Inflammatory macrophage treated with lipopolysaccharide for 1 hour (primary cell): ENCODE measurements at regions not wholly inside any gene's neighbourhood (a gene's known extent, or its start where the extent isn't known, plus 50 kb on each side); places are given as distances from the start of the nearest gene placed in this dataset.

ENCODE experiments used
- DNase-seq, 2 donors: peaks; one replicate each; pipeline ENCODE4 v3.0.0-alpha.2; 2020 to 2022

DNA sequence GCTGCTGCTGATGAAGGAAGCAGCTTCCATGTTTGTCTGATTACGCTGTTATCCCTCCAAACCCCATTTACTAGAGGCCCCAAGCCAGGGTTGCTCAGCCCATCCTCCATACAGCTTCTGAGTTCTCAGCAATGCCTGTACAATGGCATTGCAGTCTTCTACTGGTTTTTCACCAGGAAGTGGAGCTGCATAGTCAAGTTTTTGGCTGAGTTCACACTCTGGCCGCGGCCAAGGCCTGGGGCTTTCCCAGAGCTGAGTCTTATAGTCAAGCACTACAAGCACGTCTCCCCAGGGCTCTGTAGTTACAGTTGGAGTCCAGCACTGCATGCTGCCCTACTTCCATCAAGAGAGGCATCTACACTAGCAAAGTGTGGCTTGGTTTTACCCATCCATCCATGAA lies 182.5 kb downstream of the POU4F1 start:
- DNase-seq: no peak

DNA sequence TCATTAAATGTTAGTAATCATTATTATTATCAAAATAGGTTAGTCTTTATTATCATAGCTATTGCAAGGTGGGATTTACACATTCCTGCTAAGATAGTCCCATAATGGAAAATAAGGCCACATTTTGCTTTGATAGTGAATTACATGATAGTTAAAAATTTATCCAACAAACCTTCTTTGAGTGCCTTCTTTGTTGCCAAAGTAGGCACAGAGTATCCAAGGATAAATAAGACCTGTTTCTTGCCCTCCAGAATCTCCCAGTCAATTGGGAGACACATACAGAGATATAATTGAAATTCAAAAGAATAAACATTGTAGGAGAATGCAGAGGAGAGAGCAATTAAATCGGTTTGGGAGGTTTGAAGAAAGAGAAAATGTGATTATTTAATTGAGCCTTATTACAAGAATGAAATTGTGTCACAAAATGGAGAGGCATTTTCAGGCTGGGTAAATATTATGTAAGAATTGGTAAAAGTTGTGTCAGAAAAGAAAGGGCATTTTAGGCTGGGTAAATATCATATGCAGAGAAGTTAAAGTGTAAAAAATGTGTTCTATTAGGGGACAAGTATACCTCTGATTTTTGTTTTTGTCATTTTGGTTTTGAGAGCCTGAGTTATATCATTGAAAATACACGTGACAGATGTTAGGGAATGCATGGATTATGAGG lies 189.3 kb downstream of the POU4F1 start:
- no peak for DNase-seq

DNA sequence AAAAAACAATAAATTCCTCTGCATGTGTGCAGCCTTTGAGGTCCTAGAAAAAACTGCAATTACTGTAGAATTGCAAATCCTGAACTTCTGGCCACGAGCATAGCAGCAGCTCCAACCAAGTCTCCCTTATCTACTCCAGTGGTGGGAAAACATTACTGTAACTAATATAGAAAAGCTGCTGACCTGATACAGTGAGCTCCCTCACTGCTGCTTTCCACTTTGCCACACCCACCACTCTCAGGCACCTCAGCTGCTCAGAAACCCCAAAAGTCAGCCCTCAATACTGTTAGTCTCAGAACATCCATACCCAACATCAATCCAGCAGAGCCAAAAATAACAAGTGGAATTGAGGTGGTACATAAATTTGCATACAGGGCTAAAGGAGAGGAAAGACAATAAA lies 192.5 kb downstream of the POU4F1 start:
- DNase-seq: no peak

DNA sequence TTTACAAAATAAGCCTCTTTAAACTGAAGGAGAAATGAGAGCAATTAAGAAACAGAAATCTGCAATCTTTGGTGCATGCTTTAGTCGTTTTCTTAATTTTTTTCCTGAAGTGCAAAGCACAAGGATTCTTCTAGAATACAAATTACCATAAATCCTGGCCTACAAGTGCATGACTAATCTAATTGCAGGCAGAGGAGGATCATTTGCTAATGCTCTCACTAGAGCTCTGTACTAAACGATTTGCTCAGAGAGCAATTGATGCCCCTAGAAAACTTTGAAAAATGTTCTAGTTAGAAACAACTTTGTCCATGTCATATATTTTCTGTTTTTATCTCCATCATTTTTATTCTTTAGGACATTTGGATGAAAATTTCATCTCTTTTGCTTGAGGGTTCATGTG lies 193.2 kb downstream of the POU4F1 start:
- DNase-seq: no peak

DNA sequence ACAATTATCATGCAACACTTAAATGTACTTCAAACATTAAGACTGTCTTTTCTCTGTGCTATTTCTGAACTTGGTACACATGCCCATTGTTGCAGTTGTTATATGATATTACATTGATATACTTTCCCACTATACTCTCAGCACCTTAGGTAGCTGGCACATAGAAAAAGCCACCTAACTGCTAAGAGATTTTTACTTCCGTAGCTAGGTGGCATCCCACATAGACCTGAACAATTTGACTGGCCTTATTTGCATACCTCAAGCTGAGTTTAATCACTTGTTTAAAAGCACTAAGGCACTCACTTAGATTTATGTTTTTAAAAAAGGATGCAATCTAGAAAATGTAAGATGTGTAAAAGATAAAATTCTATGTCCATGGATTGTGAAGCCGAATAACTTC lies 194.2 kb downstream of the POU4F1 start:
- no peak for DNase-seq

DNA sequence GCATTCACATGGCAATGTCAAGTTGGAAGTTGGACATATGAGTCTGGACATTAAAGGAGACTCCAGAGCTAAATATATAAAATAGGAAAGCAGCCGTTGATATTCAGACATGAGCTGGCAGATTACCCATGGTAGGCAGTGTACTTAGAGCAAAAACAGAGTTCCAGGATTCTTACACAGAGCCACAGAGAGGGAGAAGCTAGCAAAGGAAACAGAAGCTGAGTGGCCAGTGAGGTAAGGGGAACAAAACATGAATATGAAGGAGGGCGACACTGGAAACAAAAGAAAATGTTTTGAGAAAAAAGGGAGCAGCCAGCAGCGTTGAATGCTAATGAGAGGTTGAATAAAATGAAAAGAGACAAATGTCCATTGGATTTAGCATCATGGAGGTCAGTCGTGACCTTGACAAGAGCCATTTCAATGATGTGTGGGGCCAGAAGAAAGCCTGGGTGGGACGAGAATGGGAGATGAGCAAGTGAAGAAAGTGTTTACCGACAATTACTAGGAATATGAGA lies 198.4 kb downstream of the POU4F1 start:
- no peak for DNase-seq

DNA sequence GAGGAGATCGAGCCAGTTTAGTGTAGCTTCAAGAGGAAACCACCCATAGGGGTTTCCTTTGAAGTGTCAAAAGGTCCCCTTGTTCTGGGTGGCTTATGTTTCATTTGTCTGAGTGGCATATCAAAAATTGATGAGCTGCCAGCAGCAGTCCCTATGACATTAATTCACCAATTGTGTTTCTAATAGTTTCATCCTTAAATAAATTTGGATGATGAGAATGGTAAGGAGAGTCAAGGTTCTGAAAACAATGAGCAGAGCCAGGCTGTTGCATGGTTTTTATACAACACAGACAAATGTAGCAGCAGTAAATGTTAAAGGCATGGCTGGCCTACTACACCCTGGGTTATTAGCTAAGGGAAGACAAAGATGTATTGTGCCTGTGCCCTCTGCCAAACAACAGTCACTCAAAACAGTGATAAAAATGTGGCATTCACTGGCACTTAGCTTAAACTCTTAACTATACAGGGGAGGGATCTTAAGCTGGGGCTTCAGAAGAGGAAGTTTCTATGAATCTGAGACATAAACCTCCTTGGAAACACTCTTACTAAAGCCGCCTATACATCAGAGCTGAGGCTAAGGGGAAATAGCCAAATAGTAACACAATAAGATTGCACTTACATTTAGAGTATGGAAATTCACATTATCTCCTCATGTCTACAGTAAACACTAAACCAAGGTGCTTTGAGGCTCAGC lies 200.5 kb downstream of the POU4F1 start:
- DNase-seq: no peak

DNA sequence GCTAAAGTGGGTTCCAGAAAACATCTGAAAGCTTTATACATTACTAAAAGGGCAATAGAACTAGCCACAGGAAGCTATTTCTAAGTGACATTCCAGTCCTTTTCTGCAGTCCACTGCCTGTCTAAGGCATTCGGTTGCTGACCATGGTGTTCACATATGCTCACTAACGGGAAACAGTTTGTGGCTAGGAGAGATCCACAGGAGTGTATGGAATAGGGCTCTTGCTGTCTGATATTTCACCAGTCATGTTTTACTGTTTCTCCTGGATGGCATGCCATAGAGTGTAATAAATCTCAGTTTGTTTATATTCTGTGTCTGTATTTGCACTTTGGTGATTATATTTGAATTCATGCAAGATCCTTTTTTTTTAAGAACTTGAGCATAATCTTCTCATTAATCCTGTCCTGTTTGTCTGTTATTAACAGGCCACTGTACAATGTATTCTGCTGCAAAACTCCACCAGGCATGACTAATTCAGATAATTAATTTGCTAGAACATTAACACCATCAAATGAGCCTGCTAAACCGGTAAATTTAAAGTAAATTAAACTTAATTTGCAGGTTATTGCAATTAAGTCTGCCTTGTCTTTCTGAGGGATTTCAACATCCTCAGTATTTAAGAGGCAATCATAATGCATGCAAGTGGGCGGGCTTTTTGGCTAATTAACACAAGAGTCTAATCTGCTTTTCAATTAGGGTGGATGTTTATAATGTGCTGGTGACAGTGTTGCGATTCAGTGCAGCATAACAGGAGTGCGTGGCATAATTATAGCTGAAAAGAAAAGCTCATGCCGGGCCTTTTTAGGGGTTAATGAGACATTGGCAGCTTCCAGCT lies 201.3 kb downstream of the POU4F1 start:
- no peak for DNase-seq

DNA sequence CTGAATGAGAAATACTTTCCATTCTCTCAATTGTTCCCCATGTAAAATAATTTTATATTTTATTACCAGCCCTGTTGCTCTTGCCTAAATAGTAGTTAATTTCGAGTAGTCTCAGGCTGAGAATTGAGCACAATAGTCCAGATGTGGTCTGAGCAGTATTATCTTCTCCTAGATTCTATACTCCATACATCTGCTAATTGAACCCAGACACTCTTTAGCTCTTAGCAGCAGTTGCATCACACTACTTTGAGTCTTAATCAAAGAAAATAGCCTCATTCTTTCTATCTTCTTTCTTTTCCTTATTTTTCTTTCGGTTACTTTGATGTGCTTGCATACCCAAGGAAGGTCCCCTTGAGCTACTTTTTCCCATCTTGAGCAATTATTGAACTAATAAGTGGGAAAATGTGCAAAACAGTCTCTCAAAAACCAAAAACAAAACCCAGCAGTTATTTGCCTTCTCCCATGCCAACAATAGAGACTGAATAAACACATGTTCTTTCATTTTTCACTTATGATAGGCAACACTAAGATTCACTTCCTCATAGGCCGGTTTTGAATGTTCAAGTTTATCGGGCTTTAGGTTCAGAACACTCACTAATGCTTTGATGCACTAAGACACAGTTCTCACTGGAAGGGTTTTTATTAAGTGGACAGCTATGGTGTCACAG lies 204.5 kb downstream of the POU4F1 start:
- no peak for DNase-seq

DNA sequence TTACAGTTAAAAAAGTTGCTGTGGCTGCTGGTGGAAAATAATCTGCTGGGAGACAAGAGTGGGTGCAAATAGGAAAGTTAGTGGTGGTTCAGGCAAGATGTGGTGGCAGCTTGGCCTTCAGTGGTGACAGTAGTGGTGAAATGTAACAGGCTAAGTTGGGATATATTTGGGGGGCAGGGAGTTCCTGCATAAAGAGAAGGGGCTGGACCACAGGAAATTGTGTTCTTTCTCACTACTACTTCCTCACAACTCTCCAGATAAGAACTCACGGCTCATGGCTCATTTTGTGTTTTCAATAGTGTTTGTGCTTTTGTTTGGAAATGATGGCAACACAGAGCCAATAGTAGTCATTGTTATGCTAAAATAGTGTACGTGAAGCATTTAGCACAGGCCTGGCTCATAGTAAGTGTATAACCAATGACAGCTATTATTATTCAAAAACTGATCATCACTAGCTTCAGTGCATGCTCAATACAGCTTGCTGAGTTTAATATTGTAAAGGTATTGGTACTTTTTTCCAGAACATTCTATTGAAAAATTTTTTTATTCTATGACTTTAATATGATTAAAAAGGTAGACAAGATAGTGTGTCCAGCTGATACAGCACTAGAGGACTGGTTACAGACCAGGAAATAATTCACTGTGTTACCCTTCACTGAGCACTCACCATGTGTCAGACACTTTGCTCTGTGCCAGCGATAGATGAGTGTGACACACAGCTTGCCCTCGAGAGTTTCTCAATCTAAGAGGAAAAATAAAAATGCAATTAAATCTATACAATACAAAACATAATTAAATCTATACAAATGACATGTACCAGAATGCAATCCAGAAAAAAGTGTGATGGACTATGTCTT lies 209.8 kb downstream of the POU4F1 start:
- DNase-seq: no peak

DNA sequence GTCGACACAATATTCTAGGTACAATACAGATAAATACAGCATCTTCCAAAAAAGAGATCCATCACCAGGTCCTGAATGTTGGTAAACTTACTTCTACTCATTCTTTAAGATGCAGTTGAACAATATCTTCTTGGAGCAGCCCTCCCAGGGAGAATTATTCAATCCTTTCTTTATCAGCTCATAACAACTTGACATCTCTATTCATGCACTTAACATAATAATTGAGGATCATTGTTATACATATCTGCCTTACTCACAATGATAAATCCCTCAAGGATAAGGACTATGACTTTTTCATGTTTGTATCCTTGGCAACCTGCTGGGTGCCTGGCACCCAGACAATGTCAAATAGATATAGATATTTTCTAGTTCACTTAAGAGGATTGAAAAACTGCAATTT lies 219.5 kb downstream of the POU4F1 start:
- no peak for DNase-seq

DNA sequence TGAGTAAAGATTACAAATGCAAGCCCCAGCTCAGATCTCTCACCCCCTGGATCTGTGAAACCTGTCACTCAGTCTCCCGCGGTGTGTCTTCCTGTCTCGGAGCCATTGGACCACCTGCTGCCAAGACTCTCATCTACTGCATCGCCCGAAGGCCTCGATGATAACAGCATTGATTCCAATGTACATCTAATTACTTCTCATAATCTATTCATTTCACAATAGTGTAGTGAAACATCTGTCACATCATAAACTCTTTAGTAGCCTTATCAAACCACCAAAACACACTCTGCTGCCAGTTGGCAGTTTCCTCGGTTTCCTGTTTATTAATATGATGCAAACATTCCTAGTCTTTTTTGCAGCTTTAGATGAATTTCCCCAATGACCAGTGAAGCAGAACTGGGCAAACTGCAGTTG lies 220.3 kb downstream of the POU4F1 start:
- no peak for DNase-seq

DNA sequence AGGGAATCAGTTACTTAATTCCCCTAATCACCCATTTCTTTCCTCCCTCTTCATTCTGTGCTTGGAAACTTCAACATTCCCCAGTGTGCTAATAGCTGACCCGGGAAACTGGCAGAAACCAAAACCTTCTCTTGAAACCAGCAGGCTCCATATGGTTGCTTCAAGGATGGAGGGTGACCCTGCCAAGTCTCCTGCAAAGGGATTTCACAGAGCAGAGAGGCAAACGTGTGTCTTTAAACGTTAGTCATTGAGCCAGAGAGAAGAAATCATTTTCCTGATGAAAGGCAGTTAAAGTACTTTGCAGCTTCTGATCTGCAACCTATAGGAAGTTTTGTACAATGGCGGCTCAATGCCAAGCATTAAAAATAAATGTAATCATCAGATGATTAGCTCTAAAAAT lies 220.9 kb downstream of the POU4F1 start:
- no peak for DNase-seq

DNA sequence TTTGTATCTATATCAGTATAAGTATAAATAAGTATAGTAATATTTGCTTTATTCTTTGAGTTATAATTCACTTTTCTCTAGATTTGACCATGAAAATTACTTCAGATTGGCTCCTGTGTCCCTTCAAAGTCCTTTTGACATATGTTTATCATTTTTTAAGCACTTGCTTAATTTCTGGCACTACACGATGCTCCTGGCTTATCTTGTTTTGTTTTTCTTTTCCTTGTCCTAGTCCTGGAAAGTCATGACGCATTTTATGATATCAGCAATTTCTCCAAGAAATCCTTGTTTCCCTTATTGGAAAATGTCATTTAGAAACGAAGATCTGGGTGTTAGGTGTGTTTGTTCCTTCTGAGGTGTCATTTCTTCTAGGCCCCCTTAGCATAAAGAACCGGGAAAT lies 226.5 kb downstream of the POU4F1 start:
- no peak for DNase-seq

DNA sequence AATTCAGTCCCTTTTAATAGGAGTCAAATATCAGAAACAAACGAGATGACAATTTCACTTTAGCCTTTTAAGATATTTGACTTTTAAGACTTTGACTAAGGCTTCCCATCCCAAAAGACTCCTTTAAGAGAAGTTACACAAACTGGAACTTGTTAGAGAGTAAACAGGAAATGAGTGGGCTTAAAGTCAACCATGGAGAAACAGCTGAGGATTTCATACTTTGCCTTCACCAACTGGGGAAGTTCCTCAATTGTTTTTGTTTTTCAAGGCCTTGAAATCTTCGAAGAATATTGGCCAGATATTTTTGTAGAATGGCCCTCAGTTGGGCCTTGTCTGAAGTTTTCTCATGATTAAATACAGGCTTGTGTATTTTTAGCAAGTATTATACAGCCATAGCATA lies 227.3 kb downstream of the POU4F1 start:
- peak; percentile 55 to 62 for DNase-seq

DNA sequence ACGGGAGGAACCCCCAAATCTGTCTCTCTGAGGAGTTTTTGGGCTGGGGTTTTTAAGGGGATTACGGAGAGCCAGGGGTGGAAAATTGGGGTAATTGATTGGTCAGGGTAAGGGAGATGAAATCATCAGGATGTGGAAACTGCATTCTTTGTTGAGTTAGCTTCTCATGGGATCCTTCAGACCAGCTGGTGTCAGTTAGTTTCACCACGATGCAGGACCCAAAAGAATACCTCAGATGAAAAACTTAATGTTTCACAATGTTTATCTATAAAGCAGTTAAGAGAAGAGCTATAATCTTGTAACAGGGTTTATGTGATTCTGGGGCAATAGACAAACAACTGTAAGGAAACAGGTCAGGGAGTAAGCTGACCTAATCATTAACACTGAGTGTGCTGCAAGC lies 230.8 kb downstream of the POU4F1 start:
- no peak for DNase-seq

DNA sequence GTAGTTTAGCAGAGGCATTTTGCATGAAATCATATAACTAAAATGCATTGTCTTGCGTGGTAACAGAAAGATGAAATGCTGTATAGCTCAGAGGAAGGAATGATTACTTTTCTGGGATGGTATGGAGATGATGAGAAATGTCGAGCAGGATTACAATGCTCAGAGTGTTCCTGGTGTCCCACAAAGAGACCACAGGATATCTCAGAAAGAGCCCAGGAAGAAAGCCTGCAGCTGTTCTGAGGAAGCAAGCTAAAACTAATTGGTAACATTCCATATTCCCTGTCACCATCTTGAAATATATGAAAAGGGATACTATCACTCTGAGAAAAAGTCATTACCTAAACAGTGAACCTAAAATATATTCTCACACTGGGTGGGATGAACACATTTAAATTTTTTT lies 233.1 kb downstream of the POU4F1 start:
- no peak for DNase-seq

DNA sequence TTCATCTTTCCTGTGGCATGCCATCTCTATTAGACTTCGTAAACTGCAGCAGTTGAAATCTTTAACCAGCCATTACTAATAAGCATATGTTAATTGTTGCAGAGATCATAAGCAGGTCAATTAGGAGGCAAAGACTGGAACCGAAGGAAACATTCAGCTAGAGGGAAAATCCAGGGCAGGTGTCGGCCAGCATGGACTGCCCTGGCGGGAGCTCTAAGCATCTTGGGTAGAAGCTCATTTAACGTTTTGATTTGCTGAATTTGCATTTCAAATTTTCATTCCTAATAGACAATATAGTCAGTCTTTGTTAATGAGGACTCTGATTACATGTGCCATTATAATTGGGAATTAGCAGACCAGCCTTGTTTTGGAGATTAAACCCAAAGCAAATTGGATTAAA lies 238.6 kb downstream of the POU4F1 start:
- no peak for DNase-seq

DNA sequence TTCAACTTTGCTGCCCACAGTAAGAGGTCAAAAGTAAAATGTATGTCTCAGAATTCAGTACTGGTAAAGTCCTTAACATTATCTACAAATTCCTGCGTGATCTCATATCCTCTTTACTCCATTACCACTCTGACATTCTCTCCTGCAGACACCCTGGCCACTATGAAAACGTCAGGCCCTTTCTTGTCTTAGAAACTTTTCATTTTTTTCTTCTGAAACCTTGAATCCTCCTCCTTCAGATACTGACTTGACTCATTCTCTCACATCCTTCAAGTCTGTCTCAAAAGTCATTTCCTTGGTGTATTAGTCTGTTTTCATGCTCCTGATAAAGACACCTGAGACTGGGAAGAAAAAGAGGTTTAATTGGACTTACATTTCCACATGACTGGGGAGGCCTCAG lies 262.3 kb downstream of the POU4F1 start:
- DNase-seq: no peak

DNA sequence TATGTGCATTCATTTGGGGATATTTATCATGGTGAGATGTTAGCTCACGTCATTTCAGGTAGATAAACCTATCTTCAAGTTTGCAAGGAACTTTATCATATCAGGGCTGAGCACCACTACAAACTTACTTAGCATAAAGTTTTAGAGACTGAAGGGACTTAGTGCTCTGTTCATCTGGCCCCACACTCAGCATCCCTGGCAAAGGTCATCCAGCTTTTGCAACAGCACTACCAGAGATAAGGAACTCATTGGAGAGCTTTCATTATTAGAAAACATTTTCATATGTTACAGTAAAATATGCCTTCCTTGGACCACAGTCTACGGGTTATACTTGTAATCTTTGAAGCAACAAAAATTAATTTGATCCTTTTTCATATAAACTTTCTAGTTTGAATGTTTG lies 263.4 kb downstream of the POU4F1 start:
- DNase-seq: no peak

DNA sequence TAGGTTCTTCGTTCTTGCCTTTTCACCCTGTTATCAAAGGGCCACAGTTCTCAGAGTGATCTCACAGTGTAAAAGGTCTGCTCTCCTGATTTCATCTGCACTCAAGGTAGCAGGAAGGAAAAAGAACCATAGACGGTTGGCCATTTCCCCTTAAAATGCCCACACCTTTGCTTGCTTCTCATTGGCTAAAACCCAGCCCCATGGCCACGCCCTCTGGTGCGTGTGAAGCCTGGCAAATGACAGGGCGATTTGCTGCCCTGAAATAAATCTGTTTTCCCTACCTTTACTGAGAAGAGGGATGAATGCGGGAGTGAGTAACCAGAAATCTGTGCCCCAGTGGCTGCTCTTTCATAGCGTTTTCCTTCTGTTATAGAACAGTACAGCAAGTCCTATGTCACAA lies 269.3 kb downstream of the POU4F1 start:
- DNase-seq: no peak

DNA sequence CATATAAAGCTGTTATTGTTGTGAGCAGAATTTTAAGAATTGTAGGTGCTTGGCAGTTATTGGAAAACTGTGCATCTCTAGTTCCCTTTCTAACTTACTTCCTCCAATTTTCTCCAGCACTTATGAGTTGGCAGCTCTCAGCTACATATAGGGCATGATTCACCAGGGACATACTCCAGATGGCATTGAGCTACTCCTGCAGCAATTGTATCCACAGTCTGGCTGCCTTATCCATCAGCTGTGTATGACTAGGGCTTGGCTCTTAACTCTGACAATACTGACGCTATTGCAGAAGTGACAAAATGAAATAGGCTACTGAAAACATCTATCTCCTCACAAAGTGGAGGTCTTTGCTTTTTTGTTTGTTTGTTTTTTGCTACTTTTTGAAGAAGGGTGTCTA lies 276.7 kb downstream of the POU4F1 start:
- no peak for DNase-seq
